GM20000 (cell line): ENCODE measurements at regions not wholly inside any gene's neighbourhood (a gene's known extent, or its start where the extent isn't known, plus 50 kb on each side); places are given as distances from the start of the nearest gene placed in this dataset.

Experiments
- DNase-seq: peaks from one replicate; pipeline ENCODE4 v3.0.0; 2012; ENCODE audit warnings: low spot score
- TF ChIP-seq, protein P1 (sequence below): IDR thresholded peaks from 2 replicates; pipeline ENCODE4 v1.5.1; 2012; ENCODE audit warnings: mild to moderate bottlenecking, control low read depth; ENCODE audit errors: extremely low read depth, missing control alignments

- DNase-seq: no peak
- TF ChIP-seq, protein P1, sequence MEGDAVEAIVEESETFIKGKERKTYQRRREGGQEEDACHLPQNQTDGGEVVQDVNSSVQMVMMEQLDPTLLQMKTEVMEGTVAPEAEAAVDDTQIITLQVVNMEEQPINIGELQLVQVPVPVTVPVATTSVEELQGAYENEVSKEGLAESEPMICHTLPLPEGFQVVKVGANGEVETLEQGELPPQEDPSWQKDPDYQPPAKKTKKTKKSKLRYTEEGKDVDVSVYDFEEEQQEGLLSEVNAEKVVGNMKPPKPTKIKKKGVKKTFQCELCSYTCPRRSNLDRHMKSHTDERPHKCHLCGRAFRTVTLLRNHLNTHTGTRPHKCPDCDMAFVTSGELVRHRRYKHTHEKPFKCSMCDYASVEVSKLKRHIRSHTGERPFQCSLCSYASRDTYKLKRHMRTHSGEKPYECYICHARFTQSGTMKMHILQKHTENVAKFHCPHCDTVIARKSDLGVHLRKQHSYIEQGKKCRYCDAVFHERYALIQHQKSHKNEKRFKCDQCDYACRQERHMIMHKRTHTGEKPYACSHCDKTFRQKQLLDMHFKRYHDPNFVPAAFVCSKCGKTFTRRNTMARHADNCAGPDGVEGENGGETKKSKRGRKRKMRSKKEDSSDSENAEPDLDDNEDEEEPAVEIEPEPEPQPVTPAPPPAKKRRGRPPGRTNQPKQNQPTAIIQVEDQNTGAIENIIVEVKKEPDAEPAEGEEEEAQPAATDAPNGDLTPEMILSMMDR: no peak
Measured at GRCh38 chr7:15805891-15806290, 119.4 kb upstream of the MEOX2 start.

- DNase-seq: no peak
- TF ChIP-seq, protein P1: no peak
Measured at GRCh38 chr7:15802425-15802824, 115.9 kb upstream of the MEOX2 start.

GRCh38 chr7:15801551-15801950 is 115.1 kb upstream of the MEOX2 start:
- DNase-seq: no peak

GRCh38 chr7:15801041-15801440 is 114.6 kb upstream of the MEOX2 start:
- no peak for DNase-seq
- TF ChIP-seq, protein P1: no peak

More at GRCh38 chr7:15801551-15801950, 115.1 kb upstream of the MEOX2 start:
- TF ChIP-seq, protein P1: no peak

DNA sequence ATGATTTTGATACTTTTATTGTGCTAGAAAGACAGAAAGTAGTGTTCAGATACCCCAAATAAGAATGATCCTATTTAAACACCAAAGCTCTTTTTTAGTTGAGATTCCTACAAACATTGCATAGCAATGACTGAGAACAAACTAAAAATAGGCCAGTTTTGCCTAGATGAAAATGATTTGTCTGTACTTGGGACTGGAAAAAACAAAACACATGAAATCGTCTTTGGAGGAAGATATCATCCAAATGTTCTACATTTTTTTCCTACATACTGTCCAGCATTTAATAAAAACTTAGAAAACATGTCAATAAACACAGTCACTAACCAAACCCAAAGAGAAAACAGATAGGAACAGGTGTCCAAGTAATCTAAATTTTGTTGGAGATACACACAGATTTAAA is 111.6 kb upstream of the MEOX2 start:
- DNase-seq: no peak
- TF ChIP-seq, protein P1: no peak

GRCh38 chr7:15795393-15795792 is 108.9 kb upstream of the MEOX2 start:
- TF ChIP-seq, protein P1: no peak

GRCh38 chr7:15794801-15795200 is 108.3 kb upstream of the MEOX2 start:
- TF ChIP-seq, protein P1: no peak
- no peak for DNase-seq

More at GRCh38 chr7:15795393-15795792, 108.9 kb upstream of the MEOX2 start:
- DNase-seq: no peak
